Stimulated activated CD8-positive, alpha-beta memory T cell treated with anti-CD3 and anti-CD28 coated beads, Interleukin-15, amount 100 ng/mL, for 4 hours (primary cell): ENCODE measurements at regions not wholly inside any gene's neighbourhood (a gene's known extent, or its start where the extent isn't known, plus 50 kb on each side); places are given as distances from the start of the nearest gene placed in this dataset.

Source experiments
- DNase-seq, 2 donors: peaks; one replicate each; pipeline ENCODE4 v3.0.0-alpha.2; 2020; ENCODE audit warnings: low read depth in 2 of 2

DNA sequence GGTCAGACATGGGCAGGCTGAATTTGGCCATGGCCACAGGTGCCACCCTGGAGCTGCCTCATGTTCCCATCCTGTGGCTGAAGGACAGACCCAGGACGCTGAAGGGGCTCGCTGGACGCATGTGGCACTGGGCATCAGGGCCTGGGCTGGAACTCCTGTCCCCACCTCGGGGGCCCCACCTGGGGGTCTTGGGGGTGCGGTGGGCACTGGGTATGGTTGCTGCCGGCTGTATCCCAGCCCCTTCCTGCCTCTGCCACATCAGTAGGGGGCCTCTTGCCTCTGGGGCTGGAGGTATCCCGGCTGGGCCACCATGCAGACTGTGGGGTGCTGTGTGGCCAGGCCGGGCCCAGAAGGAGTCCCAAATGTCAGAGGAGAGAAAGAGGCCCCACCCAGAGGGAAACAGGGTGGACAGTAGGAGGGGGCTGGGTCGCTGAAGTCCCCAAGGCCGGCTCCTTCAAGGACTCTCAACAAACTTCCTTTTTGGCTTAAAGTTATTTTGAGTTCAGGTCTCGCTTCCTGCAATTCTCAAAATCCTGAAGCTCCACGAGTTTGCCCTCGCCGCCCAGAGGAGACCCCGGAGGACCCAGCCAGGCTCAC, 78.7 kb downstream of the SIK1 start:
- DNase-seq, result no peak

DNA sequence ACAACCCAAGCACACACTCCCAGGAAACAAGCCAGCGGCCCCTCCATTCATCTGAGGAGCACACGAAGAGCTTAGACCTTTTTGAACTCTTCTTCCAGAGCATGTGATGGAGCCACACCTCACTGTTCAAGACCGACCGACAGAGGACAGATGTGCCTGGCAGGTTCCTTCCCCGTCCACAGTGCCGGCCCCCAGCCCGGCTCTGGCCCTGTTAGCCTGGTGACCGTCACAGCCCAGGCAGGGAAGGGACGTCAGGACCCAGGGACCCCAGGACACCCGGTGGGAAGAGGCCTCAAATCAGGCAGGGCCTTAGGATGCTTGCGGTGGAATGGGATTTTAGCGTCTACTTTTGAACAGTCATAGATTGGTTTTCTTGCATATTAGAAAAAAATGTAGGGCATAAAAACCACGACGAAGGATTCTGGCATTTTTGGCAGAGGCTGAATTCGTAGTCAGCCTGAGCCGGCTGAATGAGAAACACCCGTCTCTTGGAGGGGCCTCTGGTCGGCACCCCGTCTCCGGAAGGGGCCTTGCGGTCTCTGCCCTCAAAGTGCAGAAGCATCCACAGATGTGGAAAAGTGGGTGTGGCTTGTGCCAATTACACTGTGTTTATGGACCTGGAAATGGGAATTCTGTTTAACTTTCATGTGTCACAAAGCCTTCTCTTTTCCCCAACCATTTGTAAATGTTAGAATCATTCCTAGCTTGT, 79.3 kb downstream of the SIK1 start:
- DNase-seq, result no peak

DNA sequence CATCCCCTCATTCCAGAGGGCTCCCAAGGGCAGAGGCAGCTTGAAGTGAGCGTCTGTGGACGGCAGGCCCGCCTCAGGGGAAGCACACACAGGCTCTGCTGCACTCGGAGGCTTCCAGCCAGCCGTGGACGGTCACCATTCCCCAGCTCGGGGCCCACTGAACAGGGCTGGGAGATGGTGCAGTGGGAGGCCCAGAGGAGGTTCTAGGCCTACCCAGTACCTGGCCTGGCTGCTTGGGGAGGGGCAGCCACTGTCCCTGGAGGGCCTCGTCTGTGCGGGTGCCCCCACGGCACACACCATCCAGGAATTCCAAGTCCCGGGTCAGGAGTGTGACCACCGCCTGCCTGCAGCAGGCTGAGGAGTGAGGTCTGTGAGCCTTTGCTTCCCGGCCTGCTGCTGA, 80.4 kb downstream of the SIK1 start:
- DNase-seq, result no peak

DNA sequence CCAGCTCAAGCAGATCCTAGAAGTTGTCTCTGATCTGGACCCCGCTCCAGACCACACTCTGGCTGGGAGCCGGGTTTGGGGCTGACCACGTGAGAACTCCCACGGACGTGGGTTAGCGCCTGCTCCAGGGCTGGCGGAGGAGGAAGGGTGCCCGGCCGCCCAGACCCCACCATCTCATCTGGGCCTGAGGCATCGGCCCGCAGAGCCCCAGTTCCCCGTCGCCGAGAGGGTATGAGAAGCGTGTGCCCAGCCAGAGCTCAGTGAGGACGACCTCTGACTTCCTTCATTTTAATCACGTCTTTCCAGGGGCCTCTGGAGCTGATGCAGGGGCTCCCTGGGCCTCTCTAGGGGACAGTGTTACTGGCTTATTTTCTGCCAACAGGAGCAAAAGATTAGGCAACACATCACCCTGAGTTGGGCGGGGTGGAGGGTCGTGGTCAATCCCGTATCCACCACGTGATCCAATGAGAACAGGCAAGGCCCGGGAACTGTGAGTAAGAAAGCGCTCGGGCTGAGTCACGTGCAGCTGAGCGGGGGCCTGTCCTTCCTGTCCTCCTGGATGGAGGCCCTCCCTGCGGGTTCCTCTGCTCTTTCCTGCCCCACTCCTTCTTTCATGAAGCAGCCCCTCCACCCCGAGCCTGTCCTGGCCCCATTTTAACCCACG, 81.1 kb downstream of the SIK1 start:
- no peak for DNase-seq

DNA sequence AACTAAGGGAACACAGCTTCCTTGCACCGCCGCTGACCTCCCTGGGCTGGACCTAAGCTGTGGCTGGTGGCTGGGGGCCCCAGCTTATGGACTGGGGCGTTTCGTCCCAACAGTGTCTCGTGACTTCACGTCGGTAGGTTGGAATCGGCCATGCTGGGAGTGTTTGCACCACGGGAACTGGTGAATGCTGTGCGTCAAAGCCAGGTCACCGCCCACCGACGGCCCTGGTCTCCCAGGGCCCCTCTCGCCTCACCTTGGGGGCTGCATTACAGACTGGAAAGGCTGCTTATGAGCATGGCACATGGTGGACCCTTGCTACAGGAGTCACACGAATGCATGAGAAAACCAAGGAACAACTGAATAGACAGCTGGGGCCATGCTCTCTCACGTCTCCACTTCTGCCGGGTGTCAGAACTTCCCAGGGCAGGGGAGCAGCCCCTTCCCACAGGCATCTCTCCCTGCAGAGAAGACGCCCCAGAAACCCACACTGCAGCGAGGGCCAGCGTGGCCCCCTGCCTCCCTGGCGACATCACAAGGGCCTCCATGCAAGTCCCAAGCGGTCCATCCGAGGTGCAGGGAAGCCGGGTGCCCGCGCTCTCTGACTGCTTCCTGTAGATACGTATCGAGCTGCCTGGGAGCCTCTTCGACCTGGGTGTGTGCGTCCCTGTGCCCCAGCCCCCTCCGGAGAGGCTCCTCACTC, 81.7 kb downstream of the SIK1 start:
- DNase-seq, result no peak

DNA sequence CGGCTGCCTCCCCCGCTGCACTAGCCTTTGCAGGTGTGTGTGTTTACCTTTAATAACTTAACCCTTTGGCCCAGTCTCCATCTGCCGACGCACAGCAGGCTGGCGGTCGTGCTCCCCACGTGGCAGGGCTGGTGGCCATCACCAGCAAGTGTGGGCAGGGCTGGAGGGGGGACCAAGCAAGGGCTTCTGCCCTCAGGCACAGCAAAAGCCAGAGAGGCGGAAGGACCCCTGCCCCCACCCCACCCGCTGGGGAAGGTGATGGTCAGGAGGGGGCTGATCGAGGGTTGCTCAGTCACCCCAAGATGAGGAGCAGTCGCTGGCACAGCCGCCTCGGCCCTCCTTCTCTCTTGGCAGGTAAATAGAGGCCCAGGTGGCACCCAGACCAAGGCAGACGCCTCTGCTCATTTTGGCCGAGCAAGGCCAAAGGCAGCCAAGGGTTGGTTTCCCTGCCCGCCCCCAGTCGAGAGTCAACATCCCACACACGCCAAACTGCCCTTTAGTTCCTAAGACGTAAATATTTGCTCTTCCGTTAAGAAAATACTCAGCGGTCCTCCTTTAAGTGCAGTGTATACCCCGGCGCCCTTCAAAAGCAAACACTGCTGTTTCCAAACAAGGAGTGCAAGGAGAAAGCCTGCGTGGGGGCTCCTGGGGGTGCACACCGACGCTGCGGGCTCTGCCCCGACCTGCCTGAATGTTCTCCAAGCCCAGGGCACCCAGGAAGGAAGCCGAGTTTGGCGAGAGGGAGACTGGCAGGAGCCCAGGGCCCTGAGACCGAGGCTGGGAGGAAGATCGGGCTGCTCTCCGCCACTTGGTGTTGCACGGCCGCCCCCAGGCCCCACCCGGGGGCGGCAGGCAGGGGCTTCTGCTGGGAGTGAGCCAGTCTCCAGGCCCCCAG, 82.7 kb downstream of the SIK1 start:
- no peak for DNase-seq

DNA sequence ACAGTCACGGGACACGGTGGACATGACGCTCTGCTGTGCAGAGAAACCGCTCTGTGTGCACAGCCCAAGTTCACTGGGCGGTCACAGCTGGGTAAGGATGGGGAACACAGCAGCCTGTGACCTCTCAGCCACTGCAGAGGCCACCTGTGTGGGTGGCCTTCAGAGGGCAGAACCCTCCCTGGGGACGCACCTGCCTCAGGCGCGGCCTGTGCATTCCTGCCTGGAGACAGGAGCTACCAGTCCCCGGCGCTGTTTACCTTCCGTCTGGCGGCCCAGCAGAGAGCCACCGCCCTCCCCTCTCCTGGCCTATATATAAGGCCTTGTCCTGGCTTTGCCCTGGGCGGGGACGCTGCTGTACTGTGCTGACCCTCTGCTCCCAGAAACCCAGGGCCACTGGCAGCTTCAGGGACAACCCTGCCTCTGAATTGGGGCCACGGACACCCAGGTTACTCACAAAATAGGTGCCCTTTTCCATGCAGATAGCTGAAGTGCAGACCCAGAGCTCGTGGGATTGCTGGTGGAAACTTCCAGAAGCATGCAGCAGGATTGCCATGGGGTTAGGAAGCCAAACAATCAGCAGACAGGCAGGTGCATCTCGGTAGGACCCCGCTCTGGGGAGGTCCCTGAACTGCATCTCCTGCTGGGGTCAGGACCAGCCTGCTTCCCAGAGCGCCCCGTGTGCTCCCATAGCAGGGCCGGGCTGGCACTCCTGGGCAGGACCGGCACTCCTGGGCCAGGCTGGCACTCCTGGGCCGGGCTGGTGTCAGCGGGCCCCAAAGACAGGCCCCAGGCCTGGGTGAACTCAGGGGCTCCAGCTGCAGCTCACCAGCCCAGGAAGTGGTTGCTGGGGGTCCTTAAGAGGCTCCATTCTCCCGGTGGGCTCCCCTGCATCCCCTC, 83.6 kb downstream of the SIK1 start:
- DNase-seq, result no peak

DNA sequence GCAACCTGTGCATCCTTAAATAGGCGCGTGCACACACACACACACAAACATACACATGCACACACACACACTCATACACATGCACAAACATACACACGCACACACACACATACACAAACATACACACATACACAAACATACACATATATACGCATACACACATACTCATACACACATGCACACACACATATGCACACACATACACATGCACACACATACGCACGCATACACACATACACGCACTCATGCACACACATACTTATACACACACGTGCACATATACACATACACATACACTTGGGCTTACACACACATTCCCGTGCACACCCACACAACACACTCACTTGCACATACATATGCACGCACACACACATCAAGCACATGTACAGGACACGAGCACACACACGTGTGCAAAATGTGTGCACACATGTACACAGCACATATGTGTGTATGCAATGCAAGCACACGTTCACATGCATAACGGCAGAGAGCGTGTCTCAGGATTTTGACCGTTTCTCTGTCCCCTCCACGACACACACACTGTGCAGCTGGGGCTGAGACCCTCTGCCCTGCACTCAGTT, 84.5 kb downstream of the SIK1 start:
- no peak for DNase-seq

DNA sequence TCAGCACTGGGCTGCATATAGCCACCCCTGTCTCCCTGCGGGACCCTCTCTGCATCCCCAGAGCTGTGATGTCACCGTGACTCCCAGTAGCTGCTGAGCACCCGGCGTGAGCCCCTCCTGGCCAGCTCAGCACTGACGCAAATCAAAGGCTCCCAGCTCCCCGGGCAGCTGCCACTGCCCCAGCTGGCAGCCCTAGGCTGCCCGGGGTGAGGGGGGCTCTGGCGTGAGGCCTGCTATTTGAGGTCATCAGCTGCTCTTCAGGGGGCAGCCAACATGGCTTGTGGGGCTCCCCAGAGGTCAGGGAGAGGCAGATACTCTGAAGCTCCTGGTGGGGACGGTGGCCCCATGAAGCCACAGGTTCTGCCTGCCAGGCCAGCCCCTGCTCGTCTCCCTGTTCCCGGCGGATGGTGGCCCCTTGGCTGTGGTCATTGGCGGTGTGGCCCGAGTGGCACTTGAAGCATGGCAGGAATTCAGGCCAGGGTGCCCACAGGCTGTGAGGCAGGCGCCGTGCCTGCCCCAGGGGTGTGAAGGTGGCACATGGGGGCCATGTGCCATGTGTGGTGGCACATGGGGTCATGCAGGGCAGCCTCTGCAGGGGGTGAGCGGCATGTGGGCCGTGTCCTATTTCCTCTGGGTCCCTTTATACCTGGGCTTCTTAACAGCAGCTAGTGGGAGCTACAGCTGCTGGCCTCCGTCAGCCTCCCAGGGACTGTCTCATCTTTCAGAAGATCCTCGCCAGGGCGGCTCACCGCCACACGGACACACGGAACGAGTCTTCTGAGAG, 85.4 kb downstream of the SIK1 start:
- no peak for DNase-seq

DNA sequence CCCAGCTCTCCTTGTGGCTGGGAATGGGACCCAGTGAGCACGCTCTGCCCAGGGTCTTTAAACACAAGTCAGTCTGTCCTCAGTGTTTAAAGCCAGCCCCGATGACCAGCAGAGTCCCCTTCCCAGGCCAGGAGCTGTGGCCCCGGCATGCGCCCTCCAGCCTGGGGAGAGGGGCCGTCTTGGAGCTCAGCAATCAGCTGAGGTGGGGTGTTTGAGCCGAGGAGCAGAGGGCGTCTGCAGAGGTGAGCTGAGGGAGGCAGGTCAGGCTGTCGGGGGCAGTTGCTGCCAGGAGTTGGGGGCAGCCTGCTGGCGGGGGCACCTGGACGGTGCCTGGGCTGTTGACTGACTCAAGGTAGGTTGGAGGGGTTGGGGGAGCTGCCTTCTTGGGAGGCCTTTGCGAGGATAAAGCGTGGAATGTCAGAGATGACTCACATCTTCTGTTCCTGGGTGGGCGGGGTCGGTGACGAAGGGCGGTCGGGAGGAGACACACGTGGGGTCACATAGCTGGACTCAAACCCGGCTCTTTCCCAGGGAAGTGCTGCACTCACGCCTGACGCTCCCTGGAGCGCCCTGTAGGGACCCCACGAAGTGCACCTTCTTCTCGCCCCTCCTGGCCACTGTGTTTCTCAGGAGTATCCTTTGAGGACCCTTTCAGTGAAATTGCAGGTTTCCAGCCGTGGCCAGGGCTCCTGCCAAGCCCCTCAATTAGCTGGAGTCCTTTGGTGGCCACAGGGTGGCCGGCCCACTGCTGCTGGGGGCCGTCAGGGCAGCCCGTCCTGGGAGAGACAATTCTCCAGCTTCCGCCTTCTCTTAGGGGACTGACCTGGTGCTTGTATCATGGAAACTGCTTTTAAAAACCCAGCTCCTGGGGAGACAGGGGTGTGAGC, 86.2 kb downstream of the SIK1 start:
- no peak for DNase-seq

DNA sequence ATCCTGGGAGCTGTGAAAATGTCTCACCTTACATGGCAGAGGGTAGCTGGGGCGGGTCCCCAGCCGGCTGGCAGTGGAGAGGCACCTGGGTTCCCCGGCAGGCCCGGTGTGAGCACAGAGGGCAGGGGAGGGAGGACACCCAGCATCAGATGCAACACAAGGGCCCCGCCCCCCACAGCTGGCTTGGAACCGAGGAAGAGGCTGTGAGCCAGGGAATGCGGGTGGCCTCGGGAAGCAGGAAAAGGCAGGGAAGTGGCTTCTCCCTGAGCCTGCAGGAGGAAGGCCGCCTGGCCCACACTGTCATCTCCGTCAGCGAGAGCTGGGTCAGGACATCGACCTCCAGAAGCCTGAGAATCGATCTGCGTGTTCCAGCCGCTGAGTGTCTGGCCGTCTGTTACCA, 87.3 kb downstream of the SIK1 start:
- DNase-seq, result no peak

DNA sequence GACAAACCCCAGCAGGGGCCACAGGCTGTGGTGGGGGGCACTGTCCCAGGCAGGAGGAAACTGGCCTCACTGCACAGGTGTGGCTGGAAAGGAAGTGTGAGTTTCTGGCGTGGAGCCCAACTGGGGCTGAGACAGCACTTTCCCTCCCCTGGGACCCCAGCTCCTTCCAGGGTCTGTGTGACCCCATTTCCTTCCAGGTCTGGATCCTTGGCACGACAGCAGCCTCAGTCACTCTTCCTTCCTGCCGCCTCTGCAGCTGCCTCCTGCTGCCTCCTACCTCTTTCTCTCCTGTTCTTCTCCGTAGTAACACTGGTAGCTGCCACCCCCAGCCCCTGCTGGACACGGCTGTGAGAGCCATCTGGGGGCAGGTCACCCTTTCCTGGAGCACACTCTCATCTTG, 88.0 kb downstream of the SIK1 start:
- no peak for DNase-seq

DNA sequence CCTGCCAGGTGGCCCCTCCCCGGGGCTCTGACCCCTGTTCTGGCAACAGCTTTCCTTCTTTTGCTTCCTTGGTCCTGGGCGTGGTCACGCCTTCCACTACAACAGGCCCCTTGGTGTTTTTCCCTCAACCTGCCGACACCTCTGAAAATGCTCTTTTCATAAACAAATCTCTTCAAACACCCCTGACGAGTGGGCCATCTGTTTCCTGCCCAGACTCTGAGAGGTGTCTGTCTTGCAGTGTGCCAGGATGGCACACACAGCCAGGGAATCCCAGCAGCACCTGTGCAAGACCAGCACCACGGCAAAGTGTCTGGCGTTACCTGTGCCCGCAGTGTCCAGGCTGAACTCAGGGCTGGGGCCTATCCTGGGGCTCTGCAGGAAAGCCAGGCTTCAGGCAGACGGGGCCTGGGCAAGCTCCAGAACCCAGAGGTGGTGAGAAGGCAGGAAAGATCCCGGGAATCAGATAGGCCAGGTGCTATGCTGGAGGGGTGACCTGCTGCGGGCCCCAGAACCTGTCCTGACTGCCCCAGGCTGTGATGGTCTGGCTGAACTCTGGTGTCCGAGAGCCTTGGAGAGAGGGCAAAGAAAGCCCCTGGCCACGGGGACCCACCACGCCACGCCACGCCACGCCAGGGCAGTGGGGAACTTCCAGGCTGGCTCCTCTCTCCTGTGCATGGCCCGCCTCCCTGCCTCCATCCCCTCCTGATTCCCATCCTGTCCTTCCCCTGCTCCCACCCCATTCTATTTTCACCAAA, 88.9 kb downstream of the SIK1 start:
- no peak for DNase-seq

DNA sequence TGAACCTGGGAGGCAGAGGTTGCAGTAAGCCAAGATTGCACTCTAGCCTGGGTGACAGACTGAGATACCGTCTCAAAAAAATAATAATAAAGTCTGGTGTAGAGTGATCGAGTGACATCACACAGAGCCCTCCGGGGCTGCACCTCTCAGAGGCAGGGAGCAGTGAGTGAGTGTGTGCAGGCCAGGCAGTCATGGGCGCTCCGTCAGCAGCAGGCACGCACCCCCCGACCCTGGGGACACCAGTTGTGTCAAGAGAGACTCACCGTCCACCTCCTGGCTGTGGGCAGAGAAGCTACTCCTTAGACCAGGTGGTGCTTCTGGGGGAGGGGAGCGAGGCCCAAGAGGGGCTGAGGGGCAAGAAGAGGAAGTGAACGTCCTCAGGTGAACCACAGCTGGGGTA, 91.8 kb downstream of the SIK1 start:
- DNase-seq, result no peak

DNA sequence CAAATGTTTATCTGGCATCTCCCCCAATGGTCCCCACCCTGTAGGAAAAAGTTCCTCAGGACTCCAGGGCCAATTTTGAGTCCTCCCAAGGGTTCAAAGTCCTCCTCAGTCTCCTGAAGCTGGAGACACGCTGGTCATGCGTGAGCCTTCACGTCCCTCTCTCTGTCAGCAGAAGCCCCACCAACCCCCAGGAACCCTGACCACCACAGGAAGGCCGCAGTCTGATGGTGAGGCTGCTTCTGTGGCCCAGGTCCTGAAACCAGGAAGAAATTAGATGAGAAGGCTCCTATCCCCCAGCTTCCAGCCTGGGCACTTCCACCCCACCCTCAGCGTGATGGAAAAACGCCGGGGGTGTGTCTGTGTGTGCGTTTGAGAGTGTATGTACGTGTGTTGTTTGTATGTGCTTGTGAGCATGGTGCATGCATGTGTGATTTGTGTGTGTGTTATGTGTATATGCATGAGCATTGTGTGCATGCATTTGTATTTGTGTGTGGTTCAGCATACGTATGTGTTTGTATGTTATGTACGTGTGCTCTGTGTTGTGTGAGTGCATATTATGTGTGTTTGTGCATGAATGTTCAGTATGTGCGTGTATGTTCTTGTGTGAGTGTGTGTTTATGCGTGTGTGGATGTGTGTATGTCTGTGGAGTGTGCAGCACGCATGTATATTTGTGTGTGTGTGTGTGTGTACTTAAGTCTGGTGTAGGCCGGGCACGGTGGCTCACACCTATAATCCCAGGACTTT, 92.5 kb downstream of the SIK1 start:
- no peak for DNase-seq

DNA sequence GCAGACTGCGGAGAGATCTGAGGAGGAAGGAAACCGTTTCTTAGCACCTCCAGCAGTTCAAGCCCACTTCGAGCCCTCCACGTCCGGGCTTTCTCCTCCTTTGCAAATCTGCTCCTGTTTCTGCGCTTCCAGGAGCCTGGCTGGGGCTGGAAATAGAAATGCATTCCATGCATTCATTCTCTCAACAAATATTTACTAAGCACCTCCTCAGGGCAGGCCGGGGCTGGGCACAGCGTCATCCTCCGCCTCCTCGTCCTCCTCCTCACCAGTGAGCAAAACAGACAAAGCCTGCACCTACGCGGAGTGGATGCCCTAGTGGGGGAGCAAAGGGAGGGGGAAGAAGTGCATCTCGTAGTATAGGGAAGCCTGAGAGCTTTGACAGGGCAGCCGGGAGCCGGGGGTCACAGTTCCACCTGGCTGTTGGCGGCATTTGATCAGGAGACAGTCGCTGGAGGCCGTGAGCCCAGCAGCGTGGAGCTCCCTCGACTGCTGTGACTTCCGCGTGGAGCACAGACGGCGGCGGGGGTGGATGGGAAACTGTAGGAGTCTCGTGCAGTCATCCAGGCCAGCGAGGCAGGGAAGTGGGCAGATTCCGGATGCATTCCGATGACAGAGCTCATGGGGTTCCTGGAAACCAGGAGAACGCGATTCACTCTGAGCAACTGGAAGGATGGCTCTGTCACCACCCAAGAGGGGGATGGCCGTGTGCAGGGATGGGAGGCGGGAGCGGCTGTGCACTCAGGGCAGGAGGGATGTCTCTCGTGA, 93.5 kb downstream of the SIK1 start:
- DNase-seq, result no peak
